GM23338 (cell line): ENCODE measurements at regions not wholly inside any gene's neighbourhood (a gene's known extent, or its start where the extent isn't known, plus 50 kb on each side); places are given as distances from the start of the nearest gene placed in this dataset.
A peak's percentile ranks its signal among the peaks of the same experiment; 100 is the strongest.

ENCODE experiments used
- CREB1 ChIP-seq: fragments of 250-450 bp; sonication (Bioruptor Pico); IDR thresholded peaks from 2 replicates; pipeline ENCODE4 v1.5.0; 2020; ENCODE audit warnings: low read depth, mild to moderate bottlenecking, moderate library complexity
- EZH2 ChIP-seq: fragments of 200-600 bp; sonication (generic); IDR thresholded peaks from one replicate; pipeline ENCODE4 v1.8.0; 2017; ENCODE audit warnings: antibody characterized with exemption, mild to moderate bottlenecking, low read depth; ENCODE audit not compliant: unreplicated experiment
- EZH2phosphoT487 ChIP-seq: fragments of 200-600 bp; sonication (generic); IDR thresholded peaks from one replicate; pipeline ENCODE4 v1.8.1; 2018; ENCODE audit warnings: antibody characterized with exemption; ENCODE audit not compliant: unreplicated experiment
- POLR2AphosphoS5 ChIP-seq: IDR thresholded peaks from 2 replicates; pipeline ENCODE4 v1.6.1; 2016; ENCODE audit warnings: antibody characterized with exemption, low read depth
- REST ChIP-seq: IDR thresholded peaks from one replicate; pipeline ENCODE4 v1.6.1; 2018; ENCODE audit warnings: antibody characterized with exemption; ENCODE audit not compliant: unreplicated experiment
- STAT1 ChIP-seq: IDR thresholded peaks from one replicate; pipeline ENCODE4 v1.6.1; 2016; ENCODE audit warnings: antibody characterized with exemption; ENCODE audit not compliant: unreplicated experiment
- ZNF462 ChIP-seq: fragments of 250-450 bp; sonication (Bioruptor Pico); IDR thresholded peaks from 2 replicates; pipeline ENCODE4 v1.5.0; 2020; ENCODE audit warnings: mild to moderate bottlenecking, moderate library complexity
- TF ChIP-seq, protein P1 (sequence below), 2 experiments: fragments of 200-600 bp in 1 of 2; sonication (generic) in 1 of 2; conservative IDR thresholded peaks; 2 replicates each; pipeline versions ENCODE4 v1.5.1 to v1.6.1; 2016 to 2017; ENCODE audit warnings: antibody characterized with exemption in 2 of 2, low read depth in 2 of 2, mild to moderate bottlenecking in 2 of 2, moderate library complexity in 1 of 2

DNA sequence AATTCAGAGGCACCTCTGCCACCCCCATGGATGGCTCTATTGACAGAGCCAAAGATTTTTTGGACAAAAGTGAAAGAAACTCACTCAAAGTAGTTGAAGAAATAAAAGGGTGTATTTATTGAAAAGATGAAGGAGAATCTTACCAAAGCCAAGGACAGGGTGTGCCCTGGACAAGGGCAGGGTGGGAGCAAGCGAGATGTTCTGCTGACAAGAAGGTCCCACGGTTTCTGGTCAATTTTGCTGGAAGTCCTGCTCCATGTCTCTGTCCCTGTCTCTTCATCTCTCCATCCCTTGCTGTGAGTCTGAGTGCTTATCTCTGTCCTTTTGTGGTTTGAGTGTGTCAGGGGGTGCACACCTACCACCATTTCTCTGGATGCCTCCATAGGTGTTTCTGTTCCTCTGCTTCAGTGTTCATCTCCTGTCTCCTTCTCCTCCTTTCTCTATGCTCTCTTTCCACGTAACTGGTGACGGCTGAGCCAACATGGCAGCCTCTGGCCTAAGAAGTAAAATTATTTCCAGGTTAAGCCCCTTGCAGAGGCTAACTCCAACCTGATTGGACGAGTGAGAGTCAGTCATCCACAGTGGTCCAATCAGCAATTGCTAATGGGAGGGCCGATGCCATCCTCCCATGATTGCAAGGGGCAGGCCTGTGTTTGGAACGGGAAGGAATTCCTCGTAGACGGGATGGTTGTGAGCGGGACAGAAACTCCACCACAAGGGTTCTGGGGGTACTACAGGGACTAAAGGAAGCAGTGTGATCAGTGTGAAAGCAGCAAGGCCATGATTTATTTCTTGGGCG lies 502.1 kb upstream of the CDH4 start:
- TF ChIP-seq, protein P1, sequence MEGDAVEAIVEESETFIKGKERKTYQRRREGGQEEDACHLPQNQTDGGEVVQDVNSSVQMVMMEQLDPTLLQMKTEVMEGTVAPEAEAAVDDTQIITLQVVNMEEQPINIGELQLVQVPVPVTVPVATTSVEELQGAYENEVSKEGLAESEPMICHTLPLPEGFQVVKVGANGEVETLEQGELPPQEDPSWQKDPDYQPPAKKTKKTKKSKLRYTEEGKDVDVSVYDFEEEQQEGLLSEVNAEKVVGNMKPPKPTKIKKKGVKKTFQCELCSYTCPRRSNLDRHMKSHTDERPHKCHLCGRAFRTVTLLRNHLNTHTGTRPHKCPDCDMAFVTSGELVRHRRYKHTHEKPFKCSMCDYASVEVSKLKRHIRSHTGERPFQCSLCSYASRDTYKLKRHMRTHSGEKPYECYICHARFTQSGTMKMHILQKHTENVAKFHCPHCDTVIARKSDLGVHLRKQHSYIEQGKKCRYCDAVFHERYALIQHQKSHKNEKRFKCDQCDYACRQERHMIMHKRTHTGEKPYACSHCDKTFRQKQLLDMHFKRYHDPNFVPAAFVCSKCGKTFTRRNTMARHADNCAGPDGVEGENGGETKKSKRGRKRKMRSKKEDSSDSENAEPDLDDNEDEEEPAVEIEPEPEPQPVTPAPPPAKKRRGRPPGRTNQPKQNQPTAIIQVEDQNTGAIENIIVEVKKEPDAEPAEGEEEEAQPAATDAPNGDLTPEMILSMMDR (conservative IDR thresholded peaks at IDR 0.05; ENCODE audit: low read depth in 2 of 2): peak; percentile 8 to 18; a peak in 2 of 4 replicates
- TF ChIP-seq ZNF462 (no peak), POLR2AphosphoS5 (no peak), REST (no peak), EZH2phosphoT487 (no peak), STAT1 (no peak), CREB1 (CRISPR knock-in tag) (no peak), EZH2 (no peak)
